ENCODE measurements at regions not wholly inside any gene's neighbourhood (a gene's known extent, or its start where the extent isn't known, plus 50 kb on each side); places are given as distances from the start of the nearest gene placed in this dataset.
"Not testable (repeated sequence)": the region's sequence is repeated elsewhere in the genome, so short reads cannot be mapped to it uniquely, and the experiment has no call there.

DNA sequence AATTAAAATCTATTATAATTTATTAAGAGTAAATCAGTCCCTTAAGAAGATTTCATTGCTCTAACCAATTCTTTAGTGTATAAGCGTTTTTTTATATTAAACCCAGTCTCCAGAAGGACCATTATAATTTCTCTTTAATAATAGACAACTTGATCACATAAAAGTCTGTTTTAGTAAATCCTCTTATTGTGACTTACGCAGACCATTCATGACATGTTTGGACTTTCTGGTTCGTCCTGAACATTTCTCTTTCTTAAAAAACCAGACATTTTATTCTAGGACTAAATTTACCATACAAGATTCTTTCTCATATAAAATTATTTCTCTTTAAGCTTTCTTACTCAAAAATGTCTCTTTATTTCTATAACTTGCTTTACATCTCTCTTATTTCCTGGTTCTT is 196.2 kb upstream of the RAI14 start:
- POLR2A ChIA-PET: no interaction called here
- CTCF ChIA-PET: interaction anchor here (0.8 to 1.8 kb wide), 2 partner anchors 14 to 26 kb away, joined by 3 to 6 read pairs; no protein-coding TSS in a partner anchor
- Mint-ChIP-seq H3K4me3 (no peak overlapping the region), H3K27ac (no peak overlapping the region), H3K36me3 (ENCODE audit: low read depth) (no peaks in the 10 kb centered on the region), H3K9me3 (peaks cover 4% of the 10 kb centered on the region), H3K27me3 (no peaks in the 10 kb centered on the region), H3K4me1 (ENCODE audit: low read depth) (peaks cover 1% of the 10 kb centered on the region)
- intact Hi-C loops (cut with micrococcal nuclease): no loop called here
- no peak for DNase-seq
- TF ChIP-seq, protein P1, sequence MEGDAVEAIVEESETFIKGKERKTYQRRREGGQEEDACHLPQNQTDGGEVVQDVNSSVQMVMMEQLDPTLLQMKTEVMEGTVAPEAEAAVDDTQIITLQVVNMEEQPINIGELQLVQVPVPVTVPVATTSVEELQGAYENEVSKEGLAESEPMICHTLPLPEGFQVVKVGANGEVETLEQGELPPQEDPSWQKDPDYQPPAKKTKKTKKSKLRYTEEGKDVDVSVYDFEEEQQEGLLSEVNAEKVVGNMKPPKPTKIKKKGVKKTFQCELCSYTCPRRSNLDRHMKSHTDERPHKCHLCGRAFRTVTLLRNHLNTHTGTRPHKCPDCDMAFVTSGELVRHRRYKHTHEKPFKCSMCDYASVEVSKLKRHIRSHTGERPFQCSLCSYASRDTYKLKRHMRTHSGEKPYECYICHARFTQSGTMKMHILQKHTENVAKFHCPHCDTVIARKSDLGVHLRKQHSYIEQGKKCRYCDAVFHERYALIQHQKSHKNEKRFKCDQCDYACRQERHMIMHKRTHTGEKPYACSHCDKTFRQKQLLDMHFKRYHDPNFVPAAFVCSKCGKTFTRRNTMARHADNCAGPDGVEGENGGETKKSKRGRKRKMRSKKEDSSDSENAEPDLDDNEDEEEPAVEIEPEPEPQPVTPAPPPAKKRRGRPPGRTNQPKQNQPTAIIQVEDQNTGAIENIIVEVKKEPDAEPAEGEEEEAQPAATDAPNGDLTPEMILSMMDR (IDR thresholded peaks at IDR 0.05): no peak
- no peak for ATAC-seq

DNA sequence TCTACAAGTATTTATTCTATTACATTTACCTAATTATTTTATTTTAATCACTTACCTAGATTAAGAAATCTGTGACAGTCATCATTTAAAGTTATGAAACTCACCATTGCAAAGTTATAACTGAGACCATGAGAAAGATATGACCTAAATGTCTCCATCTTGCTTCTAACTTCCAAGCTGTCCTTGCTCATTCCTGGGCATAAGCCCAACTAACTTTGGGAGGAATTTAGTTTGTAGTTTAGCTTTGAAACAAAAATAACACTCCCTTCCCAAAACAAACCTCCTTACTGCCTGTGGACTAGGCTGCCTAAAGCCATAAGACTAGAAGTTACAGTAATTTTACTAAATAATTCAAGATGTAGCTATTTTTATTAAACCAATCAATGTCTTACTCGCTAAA is 195.6 kb upstream of the RAI14 start:
- POLR2A ChIA-PET: no interaction called here
- Mint-ChIP-seq H3K27me3 (no peaks in the 10 kb centered on the region), H3K4me1 (ENCODE audit: low read depth) (peaks cover 2% of the 10 kb centered on the region), H3K36me3 (ENCODE audit: low read depth) (no peaks in the 10 kb centered on the region), H3K4me3 (no peak overlapping the region), H3K27ac (no peak overlapping the region), H3K9me3 (peaks cover 4% of the 10 kb centered on the region)
- TF ChIP-seq, protein P1 (IDR thresholded peaks at IDR 0.05): no peak
- no peak for ATAC-seq
- intact Hi-C loops (cut with micrococcal nuclease): no loop called here
- CTCF ChIA-PET: interaction anchor here (1.8 kb wide), 1 partner anchor 13 kb away, joined by 6 read pairs; no protein-coding TSS in a partner anchor
- no peak for DNase-seq

DNA sequence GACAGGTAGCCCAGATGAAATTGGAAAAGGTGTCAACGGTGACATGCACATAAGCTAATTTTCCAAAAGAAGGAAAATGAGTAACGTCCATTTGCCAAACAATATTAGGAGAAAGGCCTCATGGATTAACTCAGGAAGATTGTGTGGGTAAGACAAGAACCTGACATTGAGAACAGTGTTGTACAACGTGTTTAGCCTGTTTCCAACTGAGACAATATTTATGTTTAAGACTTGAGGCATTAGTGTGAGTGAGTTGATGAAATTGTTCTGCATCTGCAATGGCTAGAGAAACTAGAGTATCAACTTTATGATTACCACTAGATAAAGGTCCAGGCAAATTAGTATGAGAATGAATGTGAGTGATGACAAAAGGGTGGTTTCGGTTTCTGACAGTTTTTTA is 191.3 kb upstream of the RAI14 start:
- ATAC-seq (no peak), DNase-seq (no peak)
- TF ChIP-seq, protein P1 (IDR thresholded peaks at IDR 0.05): no peak
- H3K27ac Mint-ChIP-seq: no peak overlapping the region
- no peaks in the 10 kb centered on the region for H3K36me3 Mint-ChIP-seq (ENCODE audit: low read depth)
- intact Hi-C loops (cut with micrococcal nuclease): loop anchor here (5.0 kb wide), 1 partner anchor 468 kb away; no protein-coding TSS in a partner anchor
- ChIA-PET POLR2A (interaction anchor here (0.6 kb wide), 1 partner anchor 77 kb away, joined by 3 read pairs; no protein-coding TSS in a partner anchor), CTCF (interaction anchor here (1.3 to 1.6 kb wide), 3 partner anchors 9 to 469 kb away, joined by 3 to 5 read pairs (median 3); no protein-coding TSS in a partner anchor)
- H3K9me3 Mint-ChIP-seq: peaks cover 4% of the 10 kb centered on the region
- H3K4me1 Mint-ChIP-seq (ENCODE audit: low read depth): peaks cover 2% of the 10 kb centered on the region
- H3K27me3 Mint-ChIP-seq: peaks cover 5% of the 10 kb centered on the region
- no peak overlapping the region for H3K4me3 Mint-ChIP-seq

DNA sequence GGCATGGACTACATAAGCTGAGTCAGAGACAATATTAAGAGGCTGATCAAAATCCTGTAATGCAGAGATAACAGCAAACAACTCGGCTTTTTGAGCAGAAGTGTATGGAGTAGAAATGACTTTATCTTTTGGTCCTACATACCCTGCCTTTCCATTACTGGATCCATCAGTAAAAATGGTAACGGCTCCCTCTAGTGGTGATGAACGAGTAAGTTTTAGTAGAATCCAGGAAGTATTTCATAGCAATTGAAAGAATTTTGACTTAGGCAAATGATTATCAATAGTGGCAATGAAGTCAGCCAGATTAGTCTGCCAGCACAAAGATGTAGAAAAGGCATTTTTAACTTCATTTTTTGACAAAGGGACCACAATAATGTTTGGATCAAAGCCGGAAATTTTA is 190.8 kb upstream of the RAI14 start:
- intact Hi-C loops (cut with micrococcal nuclease): loop anchor here (5.0 kb wide), 1 partner anchor 468 kb away; no protein-coding TSS in a partner anchor
- CTCF ChIA-PET: interaction anchor here (1.3 to 1.6 kb wide), 3 partner anchors 10 to 469 kb away, joined by 3 to 5 read pairs (median 3); no protein-coding TSS in a partner anchor
- DNase-seq: peak; percentile 10
- H3K36me3 Mint-ChIP-seq (ENCODE audit: low read depth); H3K4me3 Mint-ChIP-seq; H3K27me3 Mint-ChIP-seq; H3K27ac Mint-ChIP-seq; ATAC-seq; POLR2A ChIA-PET; H3K9me3 Mint-ChIP-seq; H3K4me1 Mint-ChIP-seq (ENCODE audit: low read depth): not testable (repeated sequence)
- TF ChIP-seq, protein P1 (IDR thresholded peaks at IDR 0.05): peak; percentile 55

DNA sequence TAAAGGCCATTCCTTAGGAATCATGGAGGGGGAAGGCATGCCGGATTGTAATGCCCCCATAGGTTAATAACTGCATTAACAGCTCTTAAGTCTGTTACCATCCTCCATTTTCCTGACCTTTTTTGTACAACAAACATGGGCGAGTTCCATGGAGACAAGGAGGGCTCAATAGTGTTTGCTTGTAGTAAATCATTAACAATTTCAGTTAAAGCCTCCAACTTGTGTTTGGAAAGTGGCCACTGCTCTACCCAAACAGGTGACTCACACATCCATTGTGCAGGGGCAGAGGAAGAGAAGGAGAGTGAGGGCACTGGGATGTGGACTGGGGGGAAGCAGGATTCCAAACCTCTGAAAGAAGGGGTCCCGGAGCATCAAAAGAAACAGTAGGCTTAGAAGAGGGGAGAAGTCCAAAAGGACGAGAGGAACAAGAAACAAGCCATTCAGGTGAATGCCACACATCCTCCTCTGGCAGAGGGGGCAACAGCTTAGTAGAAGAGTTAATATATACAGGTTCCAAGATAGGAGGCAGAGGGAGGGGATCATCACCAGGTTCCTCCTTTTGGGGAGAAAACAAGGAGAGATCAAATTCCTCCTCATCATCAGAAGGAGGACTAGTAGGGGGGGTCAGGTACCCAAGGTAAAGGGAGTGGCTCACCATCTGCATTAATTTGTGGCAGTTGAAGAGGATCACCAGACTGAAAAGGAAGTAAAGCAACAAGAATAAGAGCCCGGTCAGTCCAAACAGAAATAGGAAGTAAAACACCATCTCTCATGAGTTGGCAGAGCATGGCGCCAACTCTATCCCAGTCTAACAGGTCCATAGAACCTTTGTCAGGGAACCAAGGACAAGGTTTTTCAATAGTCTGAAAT is 189.4 kb upstream of the RAI14 start:
- H3K4me3 Mint-ChIP-seq; ATAC-seq; H3K27ac Mint-ChIP-seq; H3K4me1 Mint-ChIP-seq (ENCODE audit: low read depth); H3K27me3 Mint-ChIP-seq; DNase-seq; POLR2A ChIA-PET; H3K9me3 Mint-ChIP-seq; H3K36me3 Mint-ChIP-seq (ENCODE audit: low read depth); CTCF ChIA-PET: not testable (repeated sequence)
- intact Hi-C loops (cut with micrococcal nuclease): loop anchor here (5.0 kb wide), 1 partner anchor 469 kb away; no protein-coding TSS in a partner anchor

All from activated CD8-positive, alpha-beta T cell treated with anti-CD3 and anti-CD28 coated beads for 36 hours (primary cell).